NOMO-1 treated with DMSO at 0.1 percent for 48 hours (cell line): ENCODE measurements at regions not wholly inside any gene's neighbourhood (a gene's known extent, or its start where the extent isn't known, plus 50 kb on each side); places are given as distances from the start of the nearest gene placed in this dataset.

Source experiments
- DNase-seq: peaks from one replicate; lab custom pipeline; 2025; ENCODE audit not compliant: unreplicated experiment; lab: John Stamatoyannopoulos, UW

- DNase-seq = no peak
Measured at GRCh38 chr5:2220741-2221140, 338.0 kb upstream of the IRX4 start.

GRCh38 chr5:2219149-2219776 lies 336.5 kb upstream of the IRX4 start:
- DNase-seq = no peak

GRCh38 chr5:2217219-2217618 lies 334.5 kb upstream of the IRX4 start:
- no peak for DNase-seq

GRCh38 chr5:2214910-2215590 lies 332.3 kb upstream of the IRX4 start:
- no peak for DNase-seq

GRCh38 chr5:2213121-2213730 lies 330.5 kb upstream of the IRX4 start:
- DNase-seq = no peak

- no peak for DNase-seq
Measured at GRCh38 chr5:2212481-2212880, 329.8 kb upstream of the IRX4 start.

- no peak for DNase-seq
Measured at GRCh38 chr5:2208239-2208544, 325.5 kb upstream of the IRX4 start.

- DNase-seq = no peak
Measured at GRCh38 chr5:2207416-2208238, 324.9 kb upstream of the IRX4 start.

GRCh38 chr5:2207109-2207399 lies 324.3 kb upstream of the IRX4 start:
- no peak for DNase-seq

- no peak for DNase-seq
Measured at GRCh38 chr5:2206293-2207108, 323.8 kb upstream of the IRX4 start.

- DNase-seq = no peak
Measured at GRCh38 chr5:2205596-2206226, 323.0 kb upstream of the IRX4 start.

GRCh38 chr5:2205185-2205585 lies 322.5 kb upstream of the IRX4 start:
- no peak for DNase-seq

- no peak for DNase-seq
Measured at GRCh38 chr5:2204366-2205184, 321.9 kb upstream of the IRX4 start.

- DNase-seq = no peak
Measured at GRCh38 chr5:2203774-2204173, 321.0 kb upstream of the IRX4 start.

- DNase-seq = no peak
Measured at GRCh38 chr5:2201832-2202231, 319.1 kb upstream of the IRX4 start.

GRCh38 chr5:2201421-2201820 lies 318.7 kb upstream of the IRX4 start:
- no peak for DNase-seq

- DNase-seq = no peak
Measured at GRCh38 chr5:2201011-2201410, 318.3 kb upstream of the IRX4 start.

GRCh38 chr5:2200261-2200950 lies 317.7 kb upstream of the IRX4 start:
- DNase-seq = no peak

GRCh38 chr5:2199697-2200096 lies 317.0 kb upstream of the IRX4 start:
- no peak for DNase-seq
